Lower leg skin (tissue), 3 donors: ENCODE measurements at regions not wholly inside any gene's neighbourhood (a gene's known extent, or its start where the extent isn't known, plus 50 kb on each side); places are given as distances from the start of the nearest gene placed in this dataset.

Experiments
- POLR2A ChIP-seq, 2 donors: fragments of 450-650 bp; IDR thresholded peaks; one replicate each; pipeline ENCODE4 v1.6.1; 2016 to 2017; ENCODE audit warnings: antibody characterized with exemption in 2 of 2, mild to moderate bottlenecking in 1 of 2, moderate library complexity in 1 of 2
- TF ChIP-seq, protein P1 (sequence below), 3 donors: fragments of 450-650 bp; IDR thresholded peaks; one replicate each; pipeline ENCODE4 v1.5.1; 2016; ENCODE audit warnings: antibody characterized with exemption in 3 of 3, mild to moderate bottlenecking in 3 of 3, moderate library complexity in 2 of 3

DNA sequence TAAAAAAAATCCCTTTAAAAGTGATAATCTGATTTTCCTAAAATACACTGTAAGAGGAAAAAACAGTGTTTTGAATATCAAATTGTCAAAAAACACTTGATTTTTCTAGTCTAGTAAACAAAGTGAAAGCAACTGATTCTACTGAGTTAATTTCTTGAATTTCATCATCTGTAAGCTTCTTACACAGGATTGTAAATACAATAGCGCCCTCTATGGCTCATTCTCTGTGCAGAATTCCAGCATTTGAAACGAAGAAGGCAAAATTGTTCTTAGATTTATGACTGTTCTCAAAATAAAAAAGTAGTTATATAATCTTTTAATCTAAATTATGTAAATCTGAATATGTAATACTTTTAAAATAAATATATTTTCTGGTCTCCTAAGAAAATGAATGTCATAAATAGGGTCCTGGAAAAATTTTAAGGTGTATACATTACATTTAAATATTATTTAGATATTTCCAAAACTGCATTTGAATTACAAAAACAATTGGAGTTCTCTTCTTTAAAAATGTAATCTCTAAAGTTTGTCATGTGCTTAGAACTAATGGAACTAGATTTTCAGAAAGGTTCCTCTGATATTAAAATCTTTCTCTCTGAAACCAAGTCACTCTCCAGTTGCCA is 176.9 kb upstream of the MC4R start:
- TF ChIP-seq, protein P1, sequence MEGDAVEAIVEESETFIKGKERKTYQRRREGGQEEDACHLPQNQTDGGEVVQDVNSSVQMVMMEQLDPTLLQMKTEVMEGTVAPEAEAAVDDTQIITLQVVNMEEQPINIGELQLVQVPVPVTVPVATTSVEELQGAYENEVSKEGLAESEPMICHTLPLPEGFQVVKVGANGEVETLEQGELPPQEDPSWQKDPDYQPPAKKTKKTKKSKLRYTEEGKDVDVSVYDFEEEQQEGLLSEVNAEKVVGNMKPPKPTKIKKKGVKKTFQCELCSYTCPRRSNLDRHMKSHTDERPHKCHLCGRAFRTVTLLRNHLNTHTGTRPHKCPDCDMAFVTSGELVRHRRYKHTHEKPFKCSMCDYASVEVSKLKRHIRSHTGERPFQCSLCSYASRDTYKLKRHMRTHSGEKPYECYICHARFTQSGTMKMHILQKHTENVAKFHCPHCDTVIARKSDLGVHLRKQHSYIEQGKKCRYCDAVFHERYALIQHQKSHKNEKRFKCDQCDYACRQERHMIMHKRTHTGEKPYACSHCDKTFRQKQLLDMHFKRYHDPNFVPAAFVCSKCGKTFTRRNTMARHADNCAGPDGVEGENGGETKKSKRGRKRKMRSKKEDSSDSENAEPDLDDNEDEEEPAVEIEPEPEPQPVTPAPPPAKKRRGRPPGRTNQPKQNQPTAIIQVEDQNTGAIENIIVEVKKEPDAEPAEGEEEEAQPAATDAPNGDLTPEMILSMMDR (IDR thresholded peaks at IDR 0.05): no peak
- TF ChIP-seq POLR2A (IDR thresholded peaks at IDR 0.05): no peak
